ENCODE measurements at regions not wholly inside any gene's neighbourhood (a gene's known extent, or its start where the extent isn't known, plus 50 kb on each side); places are given as distances from the start of the nearest gene placed in this dataset.

DNA sequence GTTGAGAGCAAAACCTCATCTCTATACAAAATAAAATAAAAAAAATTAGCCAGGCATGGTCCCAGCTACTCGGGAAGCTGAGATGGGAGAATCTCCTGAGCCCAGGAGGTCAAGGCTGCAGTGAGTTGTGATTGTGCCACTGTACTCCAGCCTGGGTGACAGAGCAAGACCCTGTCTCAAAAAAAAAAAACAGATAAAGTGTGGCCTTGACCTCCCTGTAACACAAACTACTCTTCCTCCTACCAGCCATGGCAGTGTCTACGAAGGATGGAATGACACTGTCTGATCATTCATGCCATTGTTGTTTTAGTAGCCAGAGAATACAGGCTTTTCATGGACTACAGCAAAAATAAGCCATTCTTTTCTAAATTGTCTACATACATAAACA is 117.1 kb upstream of the IQSEC1 start:
- Histone ChIP-seq H4K20me1 (ENCODE audit: insufficient read depth, low read length) (no peaks in the 10 kb centered on the region), H3K9me1 (ENCODE audit: insufficient read depth, low read length) (no peaks in the 10 kb centered on the region; the same call in 1 of the 2 replicates), H3K9ac (ENCODE audit: low read depth, low read length) (no peak overlapping the region), H3K79me1 (ENCODE audit: low read depth in 1 of 2, low read length in 2 of 2) (no peaks in the 10 kb centered on the region), H4K5ac (ENCODE audit: low read depth, low read length) (no peak overlapping the region), H2BK15ac (ENCODE audit: low read depth, low read length) (no peak overlapping the region), H3K4ac (ENCODE audit: low read depth, low read length) (no peak overlapping the region), H2AFZ (replicated peaks; ENCODE audit: low read length, poor library complexity) (no peak overlapping the region), H3K9me3 (ENCODE audit: control insufficient read depth, insufficient read depth, low read length) (no peaks in the 10 kb centered on the region), H2AK5ac (ENCODE audit: low read depth, low read length) (no peak overlapping the region), H3K4me3 (ENCODE audit: insufficient read depth, low read depth, low read length) (no peak overlapping the region), H3K56ac (ENCODE audit: extremely low read depth, insufficient read depth, low read length) (no peak overlapping the region), H4K8ac (ENCODE audit: low read depth in 2 of 2, low read length in 2 of 2) (no peak overlapping the region), H2BK5ac (ENCODE audit: low read depth, low read length, poor library complexity, severe bottlenecking) (no peak overlapping the region), H3K18ac (ENCODE audit: low read depth, low read length) (no peak overlapping the region), H3K23ac (ENCODE audit: low read depth, low read length) (no peak overlapping the region), H2BK120ac (ENCODE audit: low read depth, low read length) (no peak overlapping the region), H3K4me2 (ENCODE audit: low read depth, low read length) (no peak overlapping the region), H3K36me3 (ENCODE audit: control insufficient read depth, insufficient read depth, low read length) (no peaks in the 10 kb centered on the region), H4K91ac (ENCODE audit: insufficient read depth, low read depth, low read length) (no peak overlapping the region), H3K4me1 (ENCODE audit: control insufficient read depth, insufficient read depth, low read length) (no peaks in the 10 kb centered on the region; the same call in 1 of the 2 replicates), H3K27ac (ENCODE audit: insufficient read depth, low read length) (no peak overlapping the region), H2AK9ac (replicated peaks; ENCODE audit: low read depth, low read length, poor library complexity) (no peak overlapping the region), H3K27me3 (ENCODE audit: control insufficient read depth, insufficient read depth, low read length) (peaks cover 7% of the 10 kb centered on the region), H2BK20ac (ENCODE audit: low read depth, low read length) (no peak overlapping the region), H3K14ac (replicated peaks; ENCODE audit: low read depth, low read length) (no peak overlapping the region)
- POLR2A ChIA-PET (ENCODE audit: unreplicated experiment) = no interaction called here
- DNase-seq (no peak), ATAC-seq (ENCODE audit: low read depth) (no peak)
- no peak for TF ChIP-seq FOS (IDR thresholded peaks at IDR 0.05; ENCODE audit: low read depth, low read length)
- TF ChIP-seq, protein P1, sequence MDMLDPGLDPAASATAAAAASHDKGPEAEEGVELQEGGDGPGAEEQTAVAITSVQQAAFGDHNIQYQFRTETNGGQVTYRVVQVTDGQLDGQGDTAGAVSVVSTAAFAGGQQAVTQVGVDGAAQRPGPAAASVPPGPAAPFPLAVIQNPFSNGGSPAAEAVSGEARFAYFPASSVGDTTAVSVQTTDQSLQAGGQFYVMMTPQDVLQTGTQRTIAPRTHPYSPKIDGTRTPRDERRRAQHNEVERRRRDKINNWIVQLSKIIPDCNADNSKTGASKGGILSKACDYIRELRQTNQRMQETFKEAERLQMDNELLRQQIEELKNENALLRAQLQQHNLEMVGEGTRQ (IDR thresholded peaks at IDR 0.05; ENCODE audit: low read depth, low read length) = no peak
- no peak for TF ChIP-seq RFX5 (IDR thresholded peaks at IDR 0.05; ENCODE audit: low read depth, low read length)
- TF ChIP-seq NFE2L2 (IDR thresholded peaks at IDR 0.05; ENCODE audit: low read depth, low read length) = no peak
- TF ChIP-seq SMC3 (IDR thresholded peaks at IDR 0.05; ENCODE audit: low read depth, low read length) = no peak
- no peak for TF ChIP-seq MXI1 (IDR thresholded peaks at IDR 0.05; ENCODE audit: borderline replicate concordance, low read depth, low read length)
- TF ChIP-seq RCOR1 (IDR thresholded peaks at IDR 0.05; ENCODE audit: insufficient replicate concordance, low read length) = no peak
- no peak for TF ChIP-seq RAD21 (IDR thresholded peaks at IDR 0.05; ENCODE audit: low read length)
- TF ChIP-seq MAFK (IDR thresholded peaks at IDR 0.05; ENCODE audit: low read depth, low read length) = no peak
- TF ChIP-seq BHLHE40 (IDR thresholded peaks at IDR 0.05; ENCODE audit: low read depth, low read length) = no peak
- TF ChIP-seq, protein P2, sequence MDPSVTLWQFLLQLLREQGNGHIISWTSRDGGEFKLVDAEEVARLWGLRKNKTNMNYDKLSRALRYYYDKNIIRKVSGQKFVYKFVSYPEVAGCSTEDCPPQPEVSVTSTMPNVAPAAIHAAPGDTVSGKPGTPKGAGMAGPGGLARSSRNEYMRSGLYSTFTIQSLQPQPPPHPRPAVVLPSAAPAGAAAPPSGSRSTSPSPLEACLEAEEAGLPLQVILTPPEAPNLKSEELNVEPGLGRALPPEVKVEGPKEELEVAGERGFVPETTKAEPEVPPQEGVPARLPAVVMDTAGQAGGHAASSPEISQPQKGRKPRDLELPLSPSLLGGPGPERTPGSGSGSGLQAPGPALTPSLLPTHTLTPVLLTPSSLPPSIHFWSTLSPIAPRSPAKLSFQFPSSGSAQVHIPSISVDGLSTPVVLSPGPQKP (IDR thresholded peaks at IDR 0.05; ENCODE audit: borderline replicate concordance, low read depth, low read length) = no peak
- intact Hi-C loops (cut with micrococcal nuclease) = no loop called here
- WGBS, 2 experiments (ENCODE audit: extremely low coverage in 2 of 2, insufficient read length in 1 of 2) = no CpG with 5 or more reads among the region's 2 CpGs
- dilution Hi-C loops (cut with HindIII; ENCODE audit: low sequenced_read_pairs, unreplicated experiment) = no loop called here
- in situ Hi-C loops (cut with MboI; ENCODE audit: low sequenced_read_pairs) = no loop called here
- CTCF ChIA-PET = no interaction called here
- no TSS peak for BruUV-seq (replicated peaks)
